HG02763 (cell line): ENCODE measurements at regions not wholly inside any gene's neighbourhood (a gene's known extent, or its start where the extent isn't known, plus 50 kb on each side); places are given as distances from the start of the nearest gene placed in this dataset.

Source experiments
- ATAC-seq: cut with Tn5 transposase; IDR thresholded peaks from one replicate; pipeline ENCODE4 v1.9.1; 2021; ENCODE audit warnings: mild to moderate bottlenecking, moderate library complexity; ENCODE audit not compliant: unreplicated experiment

GRCh38 chr6:164337024-164337924 lies 922.8 kb downstream of the QKI start:
- ATAC-seq, result no peak

GRCh38 chr6:164336455-164336854 lies 921.9 kb downstream of the QKI start:
- ATAC-seq, result no peak

- ATAC-seq, result no peak
These were observed 916.5 kb downstream of the QKI start for GRCh38 chr6:164331026-164331425.

GRCh38 chr6:164325168-164325567 lies 910.6 kb downstream of the QKI start:
- ATAC-seq, result no peak

GRCh38 chr6:164322533-164322932 lies 908.0 kb downstream of the QKI start:
- no peak for ATAC-seq

- ATAC-seq, result no peak
These were observed 906.8 kb downstream of the QKI start for GRCh38 chr6:164321297-164321696.

GRCh38 chr6:164315376-164315775 lies 900.9 kb downstream of the QKI start:
- no peak for ATAC-seq

GRCh38 chr6:164308339-164308738 lies 893.8 kb downstream of the QKI start:
- ATAC-seq, result no peak

- no peak for ATAC-seq
These were observed 888.8 kb downstream of the QKI start for GRCh38 chr6:164303102-164303964.

- ATAC-seq, result no peak
These were observed 881.9 kb downstream of the QKI start for GRCh38 chr6:164296411-164296810.

GRCh38 chr6:164294047-164294784 lies 879.7 kb downstream of the QKI start:
- no peak for ATAC-seq

GRCh38 chr6:164291224-164291623 lies 876.7 kb downstream of the QKI start:
- no peak for ATAC-seq

- ATAC-seq, result no peak
These were observed 875.6 kb downstream of the QKI start for GRCh38 chr6:164290101-164290500.

GRCh38 chr6:164286011-164286410 lies 871.5 kb downstream of the QKI start:
- ATAC-seq, result no peak

GRCh38 chr6:164283574-164283973 lies 869.1 kb downstream of the QKI start:
- ATAC-seq, result no peak

- no peak for ATAC-seq
These were observed 861.7 kb downstream of the QKI start for GRCh38 chr6:164276211-164276610.

GRCh38 chr6:164275773-164276172 lies 861.3 kb downstream of the QKI start:
- no peak for ATAC-seq

GRCh38 chr6:164274493-164274892 lies 860.0 kb downstream of the QKI start:
- no peak for ATAC-seq

GRCh38 chr6:164273491-164273890 lies 859.0 kb downstream of the QKI start:
- no peak for ATAC-seq

- ATAC-seq, result no peak
These were observed 852.3 kb downstream of the QKI start for GRCh38 chr6:164266851-164267250.

- no peak for ATAC-seq
These were observed 847.8 kb downstream of the QKI start for GRCh38 chr6:164262348-164262747.
